GM21529 (cell line): ENCODE measurements at regions not wholly inside any gene's neighbourhood (a gene's known extent, or its start where the extent isn't known, plus 50 kb on each side); places are given as distances from the start of the nearest gene placed in this dataset.

Source experiments
- ATAC-seq: cut with Tn5 transposase; IDR thresholded peaks from one replicate; pipeline ENCODE4 v1.9.1; 2021; ENCODE audit not compliant: unreplicated experiment

- no peak for ATAC-seq
Measured at GRCh38 chr5:144582066-144582465, 411.4 kb downstream of the KCTD16 start.

GRCh38 chr5:144581044-144581443 is 410.4 kb downstream of the KCTD16 start:
- no peak for ATAC-seq

DNA sequence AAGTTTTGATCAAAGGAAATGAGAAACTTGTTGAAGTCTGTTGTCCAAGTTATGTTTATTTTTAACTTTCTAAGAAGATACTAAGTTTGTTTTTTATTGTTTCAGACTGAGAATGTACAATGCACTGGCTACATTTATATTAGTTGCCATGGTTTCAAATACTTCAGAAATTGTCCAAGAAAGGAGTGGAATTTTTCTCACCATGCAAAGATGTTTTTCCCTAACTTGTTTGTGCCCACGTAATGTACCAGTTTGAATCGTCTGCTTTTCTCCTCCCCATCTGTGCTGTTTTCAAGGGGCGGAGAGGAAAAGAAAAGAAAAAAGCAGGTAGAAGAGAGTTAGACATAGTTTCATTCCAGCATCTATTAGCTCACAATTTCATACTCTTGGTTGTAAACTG is 407.0 kb downstream of the KCTD16 start:
- no peak for ATAC-seq

DNA sequence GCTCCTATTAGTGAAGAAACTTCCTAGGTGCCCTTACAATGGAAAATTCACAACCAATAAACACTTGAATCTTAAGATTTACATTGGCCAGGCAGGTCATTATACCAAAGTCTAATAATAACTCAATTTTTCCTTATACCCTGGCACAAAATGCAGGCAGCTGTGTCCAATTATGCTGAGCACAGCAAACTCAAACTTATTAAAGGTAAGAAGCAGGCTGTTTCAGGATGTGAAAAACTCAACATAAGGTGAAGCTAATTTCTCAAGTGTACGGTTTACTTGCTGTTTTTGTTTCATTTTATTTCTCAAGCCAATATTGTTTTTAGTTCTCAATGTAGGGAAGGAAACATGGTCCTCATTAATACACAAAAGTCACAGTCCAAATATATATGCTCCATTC is 405.1 kb downstream of the KCTD16 start:
- no peak for ATAC-seq

GRCh38 chr5:144567421-144567780 is 396.7 kb downstream of the KCTD16 start:
- ATAC-seq, result no peak

GRCh38 chr5:144566747-144567420 is 396.2 kb downstream of the KCTD16 start:
- ATAC-seq, result no peak

GRCh38 chr5:144549580-144549979 is 378.9 kb downstream of the KCTD16 start:
- no peak for ATAC-seq

DNA sequence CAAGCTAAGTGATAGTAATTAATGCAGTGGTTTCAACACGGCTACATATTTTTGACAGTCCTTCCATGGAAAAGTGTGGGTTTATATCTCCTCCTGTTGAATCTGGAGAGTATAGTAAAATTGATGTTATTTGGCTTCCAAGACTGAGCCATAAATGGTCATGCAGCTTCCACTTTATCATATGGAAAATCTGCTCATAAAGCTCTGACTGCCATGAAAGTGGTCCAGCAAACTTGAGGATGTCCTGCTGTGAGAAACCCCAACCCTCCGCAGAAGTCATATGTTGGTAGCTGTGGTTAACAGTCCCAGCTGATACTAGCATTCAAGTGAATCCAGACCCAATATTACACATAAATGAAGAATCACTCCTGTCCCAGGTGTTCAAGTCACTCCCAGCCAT is 378.3 kb downstream of the KCTD16 start:
- no peak for ATAC-seq

DNA sequence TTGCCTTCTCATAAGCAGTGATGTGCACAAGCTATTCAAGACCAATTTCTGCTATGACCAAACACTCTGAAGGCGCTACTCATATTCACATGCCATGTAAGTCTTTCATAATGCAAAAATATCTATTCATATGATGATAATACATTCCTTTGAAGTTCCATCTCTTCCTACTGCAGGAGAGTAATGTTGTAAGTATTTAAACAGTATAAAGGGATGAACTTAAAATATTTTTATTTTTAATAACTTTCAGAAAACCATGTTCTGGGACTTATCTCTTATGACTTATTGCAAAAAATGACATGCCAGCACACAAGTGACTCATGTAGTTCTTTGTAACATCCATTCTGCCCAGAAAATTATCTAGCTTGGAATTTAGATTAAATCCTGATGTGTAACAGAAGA is 376.4 kb downstream of the KCTD16 start:
- ATAC-seq, result no peak

DNA sequence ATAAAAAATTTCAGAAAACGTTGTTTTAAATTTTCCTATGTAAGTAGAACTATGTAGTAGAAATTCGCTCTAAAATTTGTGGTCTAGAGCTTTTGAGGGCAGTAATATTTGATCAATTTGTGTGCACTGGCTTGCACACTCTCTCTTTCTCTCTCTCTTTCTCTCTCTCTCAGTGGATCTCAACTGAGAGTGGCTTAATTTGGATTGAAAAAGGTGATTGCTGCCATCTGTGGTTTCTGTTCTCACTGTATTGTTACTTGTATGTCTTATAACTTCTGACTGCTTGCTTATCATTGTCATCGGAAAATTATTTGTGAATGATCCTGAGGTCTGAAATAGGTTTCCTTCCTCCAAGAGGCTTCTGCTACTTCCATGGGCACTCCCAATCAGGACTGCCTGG is 368.2 kb downstream of the KCTD16 start:
- ATAC-seq, result no peak
